GM21576 (cell line): ENCODE measurements at regions not wholly inside any gene's neighbourhood (a gene's known extent, or its start where the extent isn't known, plus 50 kb on each side); places are given as distances from the start of the nearest gene placed in this dataset.
"Not testable (repeated sequence)": the region's sequence is repeated elsewhere in the genome, so short reads cannot be mapped to it uniquely, and the experiment has no call there.

Source experiments
- ATAC-seq: cut with Tn5 transposase; IDR thresholded peaks from one replicate; pipeline ENCODE4 v1.9.1; 2021; ENCODE audit warnings: mild to moderate bottlenecking, moderate library complexity; ENCODE audit not compliant: unreplicated experiment

DNA sequence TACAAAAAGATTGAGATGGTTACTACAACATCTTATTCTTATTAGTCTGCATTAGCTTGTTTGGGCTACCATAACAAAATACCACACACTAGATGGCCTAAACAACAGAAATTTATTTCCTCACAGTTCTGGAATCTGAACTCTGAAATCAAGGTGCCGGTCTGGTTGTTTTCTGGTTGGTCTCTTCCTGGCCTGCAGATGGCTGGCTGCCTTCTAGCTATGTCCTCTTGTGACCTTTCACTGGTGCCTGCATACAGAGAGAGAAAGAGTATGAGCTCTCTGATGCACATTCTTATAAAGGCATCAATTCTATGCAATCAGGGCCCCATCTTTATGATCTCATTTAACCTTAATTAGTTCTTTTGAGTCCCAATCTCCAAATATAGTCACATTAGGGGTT, 696.5 kb downstream of the TDRD15 start:
- ATAC-seq = no peak

DNA sequence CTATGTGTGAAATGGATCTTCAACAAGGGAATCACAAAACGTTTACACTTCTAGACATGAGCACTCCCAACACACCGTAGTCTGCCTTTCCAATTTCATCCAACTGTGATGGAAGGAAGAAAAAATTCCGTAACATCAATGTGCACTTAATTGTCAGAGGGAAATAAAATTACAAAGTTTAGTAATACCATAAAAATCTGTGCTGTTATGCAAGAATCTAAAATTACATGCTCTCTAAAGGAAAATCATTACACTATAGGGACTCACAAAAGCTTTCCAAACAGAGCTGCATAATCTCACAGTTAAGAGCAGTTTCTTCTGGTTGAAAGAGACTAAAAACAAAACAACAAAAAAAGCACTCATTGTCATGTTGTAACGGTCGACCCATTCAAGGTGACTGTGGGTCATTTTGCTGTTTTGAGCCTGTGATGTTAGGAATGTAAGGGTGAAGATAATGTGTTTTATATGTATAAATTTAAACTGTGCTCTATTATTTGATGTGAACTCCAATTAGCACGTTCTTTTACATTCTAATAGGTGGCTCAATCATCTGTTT, 698.0 kb downstream of the TDRD15 start:
- no peak for ATAC-seq

DNA sequence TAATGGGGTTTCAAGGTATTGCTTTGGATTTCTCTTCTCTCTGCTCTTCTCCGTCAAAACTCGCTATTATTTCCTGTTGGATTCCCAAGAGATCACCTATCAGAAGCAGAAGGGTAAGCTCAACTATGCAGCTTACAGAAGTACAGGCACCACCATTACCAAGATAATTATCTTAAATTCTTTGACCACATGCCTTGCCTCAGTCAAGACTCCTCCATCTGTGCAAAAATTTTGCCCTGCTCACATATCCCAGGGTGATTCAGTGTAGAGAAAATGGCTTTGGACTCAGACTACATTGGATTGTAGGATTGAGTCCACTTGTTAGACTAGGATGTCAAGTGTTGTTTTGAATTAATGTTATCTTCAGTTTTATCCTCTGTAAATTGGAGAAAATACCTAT, 698.7 kb downstream of the TDRD15 start:
- ATAC-seq = no peak

DNA sequence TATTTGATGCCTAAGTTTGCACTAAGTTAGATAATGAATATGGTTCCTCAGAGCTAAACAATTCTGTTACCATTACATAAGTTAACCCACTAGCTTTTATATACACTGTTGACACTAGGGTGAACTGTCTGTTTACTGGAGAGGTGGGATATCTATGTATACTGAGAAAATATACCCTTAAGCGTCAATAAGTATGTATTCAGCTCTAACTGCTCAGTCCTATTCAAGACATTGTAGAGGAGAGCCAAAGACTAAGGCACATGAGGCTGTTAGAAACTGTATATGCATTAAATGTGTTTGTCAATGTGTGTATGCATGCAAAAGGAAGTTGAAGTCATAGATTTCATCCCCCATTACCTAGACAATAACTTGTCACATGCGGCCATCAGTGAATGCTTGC, 710.0 kb downstream of the TDRD15 start:
- no peak for ATAC-seq

DNA sequence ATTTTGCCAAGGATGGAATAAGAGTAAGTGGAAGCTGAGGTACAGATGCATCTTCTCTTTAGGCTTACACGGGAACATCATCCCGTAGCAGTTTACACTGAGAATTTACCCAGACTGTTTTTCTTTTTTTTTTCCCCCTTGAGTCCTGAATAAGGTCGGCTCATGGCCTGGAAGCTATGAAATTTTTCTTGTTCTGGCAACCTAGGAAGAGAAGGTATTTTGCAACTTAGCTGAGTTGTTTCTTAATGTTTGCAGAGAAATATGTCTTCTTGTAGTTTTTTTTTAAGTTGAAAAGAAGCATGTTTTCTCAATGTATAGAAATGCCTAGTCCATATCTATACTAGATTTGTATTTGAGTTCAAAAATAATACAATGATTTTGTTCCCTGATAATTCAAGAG, 712.5 kb downstream of the TDRD15 start:
- ATAC-seq = no peak

DNA sequence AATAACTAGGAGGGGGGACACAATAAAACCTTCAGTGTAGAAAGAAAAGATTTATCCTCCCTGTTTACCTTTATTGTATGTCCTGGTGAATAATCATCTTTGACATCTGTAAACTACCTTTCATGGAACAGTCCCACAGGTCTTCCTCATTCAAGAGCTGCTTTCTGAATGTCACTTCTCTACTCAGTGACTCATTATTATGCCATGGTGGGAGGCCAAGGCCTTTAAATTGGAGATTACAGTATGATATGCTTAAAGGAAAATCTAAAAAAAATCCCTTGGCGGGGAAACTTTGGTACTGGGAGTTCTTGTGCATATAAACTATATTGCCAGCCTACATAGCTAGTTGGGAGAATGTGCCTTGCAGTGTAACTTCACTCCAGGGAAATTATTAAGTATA, 713.0 kb downstream of the TDRD15 start:
- no peak for ATAC-seq

DNA sequence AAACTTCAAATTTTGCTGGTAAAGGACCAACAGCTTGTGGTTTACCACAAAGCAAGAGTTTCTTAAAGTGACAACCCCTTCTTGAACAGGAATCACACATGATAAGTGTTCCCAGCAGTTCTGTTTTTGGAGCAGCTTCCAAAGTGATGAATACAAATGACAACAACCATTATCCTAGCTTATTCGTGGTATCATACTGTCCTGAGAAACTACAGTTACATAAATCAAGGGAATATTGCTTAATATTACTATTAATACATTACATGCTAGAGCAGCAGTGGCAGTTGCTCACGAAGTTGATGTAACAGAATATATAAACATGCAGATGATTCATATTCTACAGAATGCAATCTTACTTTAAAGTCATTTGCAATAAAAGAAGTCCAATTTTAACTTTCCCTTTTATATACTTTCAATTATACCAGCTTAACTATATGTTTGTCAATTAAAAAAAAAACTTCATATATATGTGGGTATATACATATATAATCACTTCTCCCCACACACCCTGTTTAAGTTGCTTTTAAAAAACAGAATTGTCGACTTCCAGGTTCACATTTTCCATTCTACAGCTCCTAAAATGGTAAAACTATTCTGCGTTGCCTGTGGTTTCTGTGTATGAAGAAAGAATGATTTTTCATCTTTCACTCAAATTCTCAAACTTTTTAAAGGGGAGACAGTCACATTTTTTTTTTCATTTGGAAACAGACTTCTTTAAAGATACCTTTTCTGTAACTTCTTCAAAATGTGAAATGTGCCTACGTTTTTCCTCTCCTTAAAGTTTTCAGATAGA, 713.6 kb downstream of the TDRD15 start:
- ATAC-seq = no peak

DNA sequence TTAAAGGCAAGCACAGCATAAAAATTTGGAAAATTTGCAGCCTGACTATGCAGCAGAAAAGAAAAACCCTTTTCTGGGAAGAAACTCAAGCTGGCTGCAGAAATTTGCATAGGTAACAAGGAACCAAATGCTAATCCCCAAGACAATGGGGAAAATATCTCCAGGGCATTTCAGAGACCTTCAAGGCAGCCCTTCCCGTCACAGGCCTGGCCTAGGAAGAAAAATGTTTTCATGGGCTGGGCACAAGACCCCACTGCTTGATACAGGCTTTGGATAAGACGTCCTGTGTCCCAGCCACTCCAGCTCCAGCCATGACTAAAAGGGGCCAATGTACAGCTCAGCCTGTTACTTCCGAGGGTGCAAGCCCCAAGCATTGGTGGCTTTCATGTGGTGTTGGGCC, 717.6 kb downstream of the TDRD15 start:
- no peak for ATAC-seq

DNA sequence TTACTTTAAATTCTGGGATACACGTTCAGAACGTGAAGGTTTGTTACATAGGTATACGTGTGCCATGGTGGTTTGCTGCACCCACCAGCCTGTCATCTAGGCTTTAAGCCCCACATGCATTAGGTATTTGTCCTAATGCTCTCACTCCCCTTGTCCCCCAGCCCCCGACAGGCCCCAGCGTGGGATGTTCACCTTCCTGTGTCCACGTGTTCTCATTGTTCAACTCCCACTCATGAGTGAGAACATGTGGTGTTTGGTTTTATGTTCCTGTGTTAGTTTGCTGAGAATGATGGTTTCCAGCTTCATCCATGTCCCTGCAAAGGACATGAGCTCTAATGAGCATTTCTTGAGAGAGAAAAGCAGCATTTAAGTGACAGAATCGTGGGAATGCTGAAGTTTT, 726.6 kb downstream of the TDRD15 start:
- ATAC-seq = not testable (repeated sequence)

DNA sequence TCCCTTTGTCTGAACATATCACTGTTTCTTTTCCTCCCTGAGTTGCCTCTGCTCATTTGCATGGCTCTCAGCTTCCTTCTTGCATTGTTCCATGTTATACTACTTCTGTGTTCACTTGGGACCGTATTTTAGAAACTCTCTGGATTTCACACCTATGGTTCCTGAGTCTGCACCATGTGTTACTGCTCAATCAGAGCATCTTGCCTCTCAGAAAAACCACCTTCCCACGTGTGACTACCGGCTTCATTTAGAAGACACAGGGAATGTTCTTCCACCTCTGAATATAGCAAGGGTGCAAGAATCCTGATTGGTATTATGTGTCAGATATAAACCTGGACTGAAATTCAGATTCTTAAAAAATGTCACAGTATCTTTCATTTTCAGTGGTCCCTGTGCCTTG, 731.2 kb downstream of the TDRD15 start:
- no peak for ATAC-seq

DNA sequence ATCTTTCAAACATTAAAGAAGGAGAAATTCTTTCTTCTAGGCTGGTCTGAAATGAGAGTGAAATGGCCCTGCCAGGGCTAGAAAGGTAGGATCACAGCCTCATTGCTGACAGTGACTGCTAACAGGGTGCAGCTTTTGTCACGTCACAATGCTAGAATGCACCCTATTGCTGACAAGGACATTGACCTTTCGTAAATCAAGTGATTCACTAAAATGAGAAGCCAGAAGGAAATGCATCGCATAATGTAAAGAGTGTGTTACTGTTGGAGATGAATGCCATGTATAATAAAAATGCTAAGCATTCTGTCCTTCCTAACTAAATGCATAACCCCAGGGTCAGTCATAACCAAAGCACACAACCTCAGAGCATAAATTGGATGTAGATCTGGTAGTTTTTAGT, 732.9 kb downstream of the TDRD15 start:
- ATAC-seq = no peak

DNA sequence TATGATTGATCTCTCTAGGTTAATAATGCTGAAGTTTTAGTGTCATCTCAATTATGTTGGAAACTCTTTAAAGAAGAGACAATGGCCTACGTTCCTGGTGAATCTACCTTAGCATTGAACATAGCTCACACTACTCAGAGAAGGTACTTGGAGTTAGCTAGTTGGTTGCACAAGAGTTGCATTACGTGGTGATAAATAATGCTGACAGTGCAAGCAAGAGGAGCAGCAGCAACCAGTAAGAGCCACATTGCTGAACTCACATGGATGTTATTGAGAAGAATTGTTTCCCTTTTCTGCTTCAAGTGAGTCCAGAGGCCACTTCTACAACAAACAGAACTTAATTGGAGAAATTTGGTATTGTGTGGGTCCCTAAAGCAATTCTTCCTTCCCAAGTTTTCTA, 737.1 kb downstream of the TDRD15 start:
- ATAC-seq = no peak

DNA sequence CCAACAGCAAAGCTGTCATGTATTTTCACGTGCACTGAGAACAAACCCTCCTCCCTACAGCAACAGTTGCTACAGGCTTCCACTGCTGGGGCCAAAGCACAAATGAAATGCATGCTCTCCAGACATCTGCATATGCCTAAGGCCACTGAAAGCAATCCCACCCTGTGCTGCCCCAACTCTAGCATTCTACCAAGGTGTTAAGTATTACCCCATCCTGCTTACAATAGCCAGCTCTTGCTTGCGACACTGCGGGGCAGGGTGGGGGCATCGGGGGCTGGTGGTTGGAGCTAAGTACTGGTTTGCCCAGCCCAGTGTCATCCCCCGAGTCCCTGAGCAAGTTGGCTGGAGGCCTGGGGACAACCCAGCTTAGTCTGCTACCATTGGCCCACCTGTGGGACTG, 742.5 kb downstream of the TDRD15 start:
- ATAC-seq = no peak

DNA sequence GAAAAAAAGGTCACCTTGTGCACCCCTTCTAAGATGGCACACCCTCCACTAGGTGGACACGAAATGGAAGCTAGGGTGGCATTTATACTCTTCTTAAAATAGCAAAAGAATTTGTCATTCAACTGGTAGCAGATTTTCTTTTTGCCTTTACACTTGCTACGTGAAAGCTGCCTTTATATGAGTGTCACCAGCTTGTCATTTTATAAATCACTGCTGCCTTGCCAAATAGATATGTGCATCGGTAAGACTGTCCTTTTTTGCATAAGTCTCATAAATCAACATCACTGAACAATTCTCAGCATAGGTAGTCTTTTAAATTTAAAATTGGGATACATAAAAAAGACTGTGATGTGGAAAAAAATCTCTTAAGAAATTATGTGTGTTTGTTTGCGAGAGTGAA, 764.1 kb downstream of the TDRD15 start:
- no peak for ATAC-seq

DNA sequence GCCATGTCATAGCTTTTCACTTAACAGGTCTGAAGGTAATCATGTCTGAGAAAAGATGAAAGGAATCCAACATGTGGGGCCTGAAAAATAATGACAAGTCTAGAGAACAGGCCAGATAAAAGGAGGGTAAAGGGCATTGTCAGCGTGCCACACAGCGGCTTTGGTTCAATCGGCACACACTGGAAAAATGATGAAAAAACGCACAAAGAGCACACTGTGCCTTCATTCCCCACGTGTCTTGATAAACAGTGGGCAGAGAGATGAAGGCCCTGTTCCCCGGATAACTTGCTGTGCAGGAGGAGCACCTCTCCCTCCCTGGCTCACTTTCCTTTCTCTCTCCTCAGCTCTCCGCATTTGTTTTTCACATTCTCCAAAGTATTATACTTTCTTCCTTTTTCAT, 766.3 kb downstream of the TDRD15 start:
- ATAC-seq = no peak

DNA sequence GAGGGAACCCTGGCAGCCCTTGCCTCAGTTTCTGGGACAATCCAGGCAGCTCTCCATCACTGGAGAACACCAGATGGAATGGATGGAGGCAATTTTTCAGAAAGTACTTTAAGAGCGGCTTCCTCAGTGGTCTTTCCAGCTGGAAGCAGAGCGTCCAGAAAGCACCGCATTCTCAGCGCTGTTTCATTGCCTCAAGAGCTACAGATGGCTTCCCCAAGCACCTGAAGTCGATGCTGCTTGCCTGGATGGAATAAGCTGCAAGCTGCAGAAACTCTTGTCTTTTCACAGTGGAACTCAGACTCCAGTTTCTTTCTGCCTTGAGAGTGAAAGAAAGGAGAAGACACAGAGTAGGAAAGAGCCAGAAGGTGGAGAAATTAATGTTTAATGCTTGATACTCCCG, 766.9 kb downstream of the TDRD15 start:
- no peak for ATAC-seq

DNA sequence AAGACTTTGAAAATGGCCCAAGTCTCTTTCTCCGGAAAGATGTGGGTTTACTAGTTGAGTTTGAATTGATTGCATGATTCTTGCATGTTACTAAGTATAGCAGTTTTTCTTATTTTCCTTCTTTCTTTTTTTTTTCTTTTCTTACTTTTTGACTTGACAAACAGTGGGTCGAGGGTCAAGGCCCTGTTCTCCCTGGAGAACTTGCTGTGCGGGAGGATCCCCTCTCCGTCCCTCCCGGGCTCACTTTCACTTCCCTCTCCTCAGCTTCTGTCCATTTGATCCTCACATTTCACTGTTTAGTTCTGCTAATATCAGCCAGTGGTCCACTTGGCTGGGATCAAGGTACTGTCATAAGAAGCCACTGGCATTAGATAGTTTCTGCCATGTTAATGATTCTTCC, 767.4 kb downstream of the TDRD15 start:
- ATAC-seq = no peak

DNA sequence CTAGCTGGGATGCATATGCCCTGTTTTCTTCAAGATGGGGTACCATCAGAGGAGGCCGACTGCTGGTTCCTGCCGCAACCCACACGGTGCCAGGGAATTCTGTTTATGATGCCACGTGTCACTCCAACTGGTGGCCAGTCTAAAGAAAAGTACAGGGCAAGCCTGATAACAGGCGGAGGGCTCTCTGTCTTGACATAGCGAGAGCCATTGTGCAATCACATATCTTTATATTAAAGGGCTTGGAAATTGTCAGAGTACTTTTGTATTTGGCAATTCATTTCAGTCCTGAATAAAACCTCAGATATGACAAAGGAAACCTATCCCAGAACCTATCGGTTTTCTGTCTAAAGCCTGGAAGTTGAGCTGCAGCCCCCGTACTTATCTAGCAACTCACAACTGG, 768.4 kb downstream of the TDRD15 start:
- no peak for ATAC-seq

DNA sequence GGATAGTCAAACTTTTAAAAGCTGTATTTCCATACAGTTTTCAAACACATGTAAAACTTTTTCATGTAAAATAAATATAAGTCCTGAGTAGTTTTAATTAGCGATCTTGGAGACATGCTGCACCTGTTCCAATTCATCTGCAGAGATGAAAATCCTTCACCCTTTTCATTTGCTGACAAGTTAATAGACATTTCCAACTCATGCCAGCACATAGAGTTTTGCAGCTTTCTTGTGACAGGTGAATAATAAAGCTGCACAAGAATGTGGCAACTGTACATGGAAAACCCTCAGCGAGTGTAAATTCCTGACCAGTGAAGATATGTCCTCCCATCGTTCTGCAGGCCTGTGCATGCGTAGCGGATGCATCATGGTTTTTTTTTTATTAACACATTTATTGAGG, 771.4 kb downstream of the TDRD15 start:
- ATAC-seq = no peak

DNA sequence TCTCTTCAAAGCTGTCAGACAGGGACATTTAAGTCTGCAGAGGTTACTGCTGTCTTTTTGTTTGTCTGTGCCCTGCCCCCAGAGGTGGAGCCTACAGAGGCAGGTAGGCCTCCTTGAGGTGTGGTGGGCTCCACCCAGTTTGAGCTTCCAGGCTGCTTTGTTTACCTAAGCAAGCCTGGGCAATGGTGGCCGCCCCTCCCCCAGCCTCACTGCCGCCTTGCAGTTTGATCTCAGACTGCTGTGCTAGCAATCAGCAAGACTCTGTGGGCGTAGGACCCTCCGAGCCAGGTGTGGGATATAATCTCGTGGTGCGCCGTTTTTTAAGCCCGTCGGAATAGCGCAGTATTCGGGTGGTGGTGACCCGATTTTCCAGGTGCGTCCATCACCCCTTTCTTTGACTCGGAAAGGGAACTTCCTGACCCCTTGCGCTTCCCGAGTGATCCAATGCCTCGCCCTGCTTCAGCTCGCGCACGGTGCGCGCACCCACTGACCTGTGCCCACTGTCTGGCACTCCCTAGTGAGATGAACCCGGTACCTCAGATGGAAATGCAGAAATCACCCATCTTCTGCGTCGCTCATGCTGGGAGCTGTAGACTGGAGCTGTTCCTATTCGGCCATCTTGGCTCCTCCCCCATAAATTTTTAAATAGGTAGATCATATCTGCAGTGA, 785.1 kb downstream of the TDRD15 start:
- not testable (repeated sequence) for ATAC-seq

DNA sequence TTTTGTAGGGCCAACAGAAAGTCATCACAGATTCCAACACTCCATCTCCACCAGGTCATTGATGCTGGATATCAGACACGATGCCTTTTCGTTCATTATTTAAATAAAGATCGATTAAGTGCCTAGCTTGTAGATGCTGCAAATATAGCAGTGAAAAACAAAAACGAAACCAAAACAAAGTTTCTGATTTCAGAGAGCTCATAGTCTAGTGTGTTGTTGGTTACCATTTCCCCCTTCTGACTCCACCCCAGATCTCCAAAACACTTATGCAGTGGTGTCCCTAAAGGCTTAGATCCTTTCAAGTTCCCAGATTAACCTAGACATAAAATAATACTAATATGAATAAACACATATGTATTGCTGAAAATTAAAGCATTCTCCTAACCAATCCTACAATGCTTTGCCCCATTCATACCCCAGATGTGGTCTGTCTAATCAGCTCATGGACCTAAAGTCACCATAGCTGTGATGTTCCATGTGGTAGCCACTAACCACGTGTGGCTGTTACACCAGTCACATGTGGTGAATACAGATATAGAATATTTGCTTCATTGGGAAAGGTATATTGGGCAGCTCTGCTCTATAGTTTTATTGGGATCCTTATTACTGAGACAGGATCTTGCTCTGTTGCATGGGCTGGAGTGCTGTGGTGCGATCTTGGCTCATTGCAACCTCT, 787.2 kb downstream of the TDRD15 start:
- no peak for ATAC-seq

DNA sequence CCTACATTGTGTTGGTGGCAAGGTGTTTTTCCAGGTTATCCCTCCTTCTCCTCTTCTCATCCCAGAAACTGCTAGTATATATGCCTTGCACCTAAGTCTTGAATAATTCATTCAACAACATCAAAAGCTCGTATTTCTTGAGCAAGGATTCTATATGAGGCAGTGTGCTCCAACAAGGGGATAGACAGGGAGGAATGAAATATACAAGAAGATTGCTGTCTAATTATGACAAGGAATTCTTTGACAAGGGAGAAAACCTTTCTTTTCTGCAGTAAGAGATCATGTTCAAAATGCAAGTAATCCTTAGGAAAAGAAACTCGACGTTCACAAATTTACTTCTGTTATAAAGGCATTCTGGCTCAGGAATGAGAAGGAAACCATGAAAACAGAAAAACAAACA, 788.6 kb downstream of the TDRD15 start:
- no peak for ATAC-seq
